Hematopoietic multipotent progenitor cell treated with erythropoietin and hydrocortisone succinate and interleukin-3 and kit ligand, for 8 days (in vitro differentiated cells): ENCODE measurements at regions not wholly inside any gene's neighbourhood (a gene's known extent, or its start where the extent isn't known, plus 50 kb on each side); places are given as distances from the start of the nearest gene placed in this dataset.
"Not testable (repeated sequence)": the region's sequence is repeated elsewhere in the genome, so short reads cannot be mapped to it uniquely, and the experiment has no call there.

Experiments used
- DNase-seq: peaks from one replicate; pipeline ENCODE4 v3.0.0-alpha.2; 2015

GRCh38 chr5:14054111-14054854 is 88.9 kb upstream of the TRIO start:
- no peak for DNase-seq

GRCh38 chr5:14050821-14051220 is 92.3 kb upstream of the TRIO start:
- no peak for DNase-seq

GRCh38 chr5:14048434-14048833 is 94.7 kb upstream of the TRIO start:
- no peak for DNase-seq

- DNase-seq = no peak
Measured at GRCh38 chr5:14041528-14042192, 97.2 kb upstream of the DNAH5 start.

- DNase-seq = no peak
Measured at GRCh38 chr5:14040542-14040941, 96.1 kb upstream of the DNAH5 start.

GRCh38 chr5:14039576-14039975 is 95.1 kb upstream of the DNAH5 start:
- DNase-seq = no peak

- no peak for DNase-seq
Measured at GRCh38 chr5:14039063-14039462, 94.6 kb upstream of the DNAH5 start.

GRCh38 chr5:14038341-14038959 is 94.0 kb upstream of the DNAH5 start:
- no peak for DNase-seq

- DNase-seq = no peak
Measured at GRCh38 chr5:14036947-14037346, 92.5 kb upstream of the DNAH5 start.

GRCh38 chr5:14036514-14036913 is 92.0 kb upstream of the DNAH5 start:
- no peak for DNase-seq

GRCh38 chr5:14035859-14036503 is 91.5 kb upstream of the DNAH5 start:
- DNase-seq = no peak

GRCh38 chr5:14034963-14035362 is 90.5 kb upstream of the DNAH5 start:
- DNase-seq = no peak

- DNase-seq = peak; percentile 11
Measured at GRCh38 chr5:14032918-14033317, 88.4 kb upstream of the DNAH5 start.

GRCh38 chr5:14028938-14029584 is 84.6 kb upstream of the DNAH5 start:
- DNase-seq = no peak

- no peak for DNase-seq
Measured at GRCh38 chr5:14028188-14028587, 83.7 kb upstream of the DNAH5 start.

- DNase-seq = no peak
Measured at GRCh38 chr5:14025569-14026286, 81.2 kb upstream of the DNAH5 start.

GRCh38 chr5:14022971-14023370 is 78.5 kb upstream of the DNAH5 start:
- DNase-seq = no peak

GRCh38 chr5:14020944-14021343 is 76.5 kb upstream of the DNAH5 start:
- DNase-seq = not testable (repeated sequence)

- DNase-seq = no peak
Measured at GRCh38 chr5:14019768-14020290, 75.3 kb upstream of the DNAH5 start.

- DNase-seq = no peak
Measured at GRCh38 chr5:14017904-14018303, 73.4 kb upstream of the DNAH5 start.

GRCh38 chr5:14016549-14016948 is 72.1 kb upstream of the DNAH5 start:
- no peak for DNase-seq
